ENCODE measurements at regions not wholly inside any gene's neighbourhood (a gene's known extent, or its start where the extent isn't known, plus 50 kb on each side); places are given as distances from the start of the nearest gene placed in this dataset.
"Not testable (repeated sequence)": the region's sequence is repeated elsewhere in the genome, so short reads cannot be mapped to it uniquely, and the experiment has no call there.

DNA sequence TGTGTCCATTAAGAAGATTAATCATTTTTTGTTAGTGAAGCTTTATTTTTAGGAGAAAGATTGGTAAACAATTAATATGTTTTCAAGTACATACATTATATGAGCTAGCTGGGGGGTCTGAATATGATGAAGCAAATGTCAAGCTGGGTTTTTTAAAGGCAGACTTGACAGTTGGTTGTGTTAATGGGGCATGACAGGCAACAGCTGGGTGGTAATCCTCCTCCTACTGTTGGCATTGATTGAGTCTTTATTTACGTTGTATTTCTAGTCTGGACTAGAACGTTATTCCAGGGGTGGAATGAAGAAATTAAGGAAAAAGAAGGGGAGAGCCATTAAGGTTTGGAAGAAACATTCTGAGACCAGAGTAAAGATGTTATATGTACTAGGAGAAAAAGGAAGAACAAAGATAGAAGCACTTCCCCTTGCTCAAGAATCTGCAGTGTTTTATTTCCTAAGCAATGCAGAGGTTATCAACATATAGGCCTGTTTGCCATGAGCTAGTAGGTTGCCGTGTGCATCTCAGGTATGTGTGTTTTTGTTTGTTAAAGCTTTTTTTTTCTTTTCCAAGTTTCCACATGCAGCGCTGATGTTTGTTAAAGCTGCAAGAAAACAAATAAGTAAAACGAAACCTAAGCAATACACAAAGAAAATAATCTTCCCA lies 95.4 kb upstream of the SEC22B start:
- not testable (repeated sequence) for H3K4me3 Mint-ChIP-seq; DNase-seq (ENCODE audit: low read depth, low spot score); H3K27me3 Mint-ChIP-seq (ENCODE audit: low read depth); H3K27ac Mint-ChIP-seq (ENCODE audit: unreplicated experiment); H3K9me3 Mint-ChIP-seq; H3K4me1 Mint-ChIP-seq; H3K36me3 Mint-ChIP-seq (ENCODE audit: low read depth)

- not testable (repeated sequence) for DNase-seq (ENCODE audit: low read depth, low spot score); H3K4me3 Mint-ChIP-seq; H3K27me3 Mint-ChIP-seq (ENCODE audit: low read depth); H3K27ac Mint-ChIP-seq (ENCODE audit: unreplicated experiment); H3K36me3 Mint-ChIP-seq (ENCODE audit: low read depth); H3K4me1 Mint-ChIP-seq; H3K9me3 Mint-ChIP-seq
Observed at GRCh38 chr1:120267894-120268551, 91.7 kb upstream of the SEC22B start.

DNA sequence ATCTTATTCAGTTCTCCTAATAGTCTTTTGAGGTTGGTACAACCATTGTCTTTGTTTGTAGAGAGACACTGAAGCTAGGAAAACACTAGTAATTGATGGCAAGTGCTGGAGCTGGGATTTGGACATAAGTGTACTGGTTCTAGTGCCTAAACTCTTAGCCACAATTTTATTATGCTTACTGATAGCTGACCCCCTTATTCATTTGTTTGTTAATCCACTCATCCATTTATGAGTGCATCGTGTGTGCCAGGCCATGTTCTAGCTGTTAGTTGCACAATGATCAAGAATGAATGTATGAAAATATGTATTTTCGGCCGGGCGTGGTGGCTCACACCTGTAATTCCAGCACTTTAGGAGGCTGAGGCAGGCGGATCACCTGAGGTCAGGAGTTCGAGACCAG lies 88.2 kb upstream of the SEC22B start:
- DNase-seq (ENCODE audit: low read depth, low spot score); H3K27me3 Mint-ChIP-seq (ENCODE audit: low read depth); H3K9me3 Mint-ChIP-seq; H3K27ac Mint-ChIP-seq (ENCODE audit: unreplicated experiment); H3K36me3 Mint-ChIP-seq (ENCODE audit: low read depth); H3K4me1 Mint-ChIP-seq; H3K4me3 Mint-ChIP-seq: not testable (repeated sequence)

DNA sequence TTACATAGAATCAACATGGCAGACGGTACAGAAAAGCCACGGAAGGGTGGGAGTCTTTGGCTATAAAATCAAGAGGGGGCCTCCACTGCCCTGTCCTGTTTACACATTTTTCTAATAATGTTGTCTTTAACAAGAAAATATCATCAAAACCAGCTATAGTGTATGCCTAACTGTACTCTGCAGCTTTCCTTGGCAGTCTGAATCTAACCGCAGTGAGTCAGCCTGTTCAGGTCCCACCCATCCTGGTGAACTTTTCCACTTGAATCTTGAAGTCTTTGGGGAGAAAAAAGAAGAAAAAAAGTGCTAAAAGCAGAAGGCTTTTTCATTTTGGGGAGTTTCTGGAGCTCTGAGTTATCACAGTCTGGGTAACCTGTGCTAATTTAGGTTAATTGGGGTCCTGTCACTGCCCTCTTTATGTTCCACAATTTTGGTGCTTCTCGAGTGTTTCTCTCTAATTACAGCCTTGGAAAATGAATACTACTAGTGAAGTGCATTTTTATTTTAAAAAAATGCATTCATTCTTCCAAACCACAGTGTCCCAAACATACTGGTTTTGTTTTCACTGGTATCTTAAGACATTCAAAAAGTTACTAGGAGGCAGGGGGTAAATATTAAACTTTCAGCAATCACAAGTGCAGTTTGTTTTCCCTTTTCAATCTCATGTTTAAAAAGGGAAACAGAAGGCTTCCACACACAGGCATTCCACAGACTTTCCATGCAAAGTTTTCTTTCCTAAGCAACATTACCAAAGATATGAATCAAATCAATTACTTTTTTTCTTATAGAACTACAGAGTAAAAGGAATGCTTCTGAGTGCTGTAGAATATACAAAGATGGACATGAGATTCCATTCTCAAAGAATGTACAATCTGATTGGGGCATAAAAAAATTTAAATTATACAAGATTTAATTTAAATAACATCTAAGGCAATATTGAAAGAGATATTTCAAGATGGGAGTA lies 86.8 kb upstream of the SEC22B start:
- H3K36me3 Mint-ChIP-seq (ENCODE audit: low read depth); H3K9me3 Mint-ChIP-seq; H3K27me3 Mint-ChIP-seq (ENCODE audit: low read depth); H3K4me3 Mint-ChIP-seq; H3K4me1 Mint-ChIP-seq; DNase-seq (ENCODE audit: low read depth, low spot score); H3K27ac Mint-ChIP-seq (ENCODE audit: unreplicated experiment): not testable (repeated sequence)

DNA sequence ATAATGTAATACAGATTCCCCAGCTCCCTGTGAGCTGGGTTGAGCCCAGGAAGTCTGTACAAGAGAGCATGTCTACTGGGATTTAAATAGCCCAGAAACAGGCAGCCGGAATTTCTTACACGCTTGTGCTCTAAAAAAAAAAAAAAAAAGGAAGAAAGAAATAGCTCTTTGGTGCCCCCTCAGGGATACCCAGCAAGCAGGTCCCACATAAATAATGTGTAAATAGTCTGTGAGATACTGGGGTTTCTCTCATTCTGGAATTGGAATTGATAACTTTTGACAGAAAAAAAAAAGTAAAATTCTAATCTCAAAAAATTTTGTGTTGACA lies 81.4 kb upstream of the SEC22B start:
- H3K4me1 Mint-ChIP-seq; H3K9me3 Mint-ChIP-seq; H3K27ac Mint-ChIP-seq (ENCODE audit: unreplicated experiment); DNase-seq (ENCODE audit: low read depth, low spot score); H3K36me3 Mint-ChIP-seq (ENCODE audit: low read depth); H3K4me3 Mint-ChIP-seq; H3K27me3 Mint-ChIP-seq (ENCODE audit: low read depth): not testable (repeated sequence)

GRCh38 chr1:120257064-120257777 lies 80.9 kb upstream of the SEC22B start:
- H3K27ac Mint-ChIP-seq (ENCODE audit: unreplicated experiment); DNase-seq (ENCODE audit: low read depth, low spot score); H3K36me3 Mint-ChIP-seq (ENCODE audit: low read depth); H3K27me3 Mint-ChIP-seq (ENCODE audit: low read depth); H3K9me3 Mint-ChIP-seq; H3K4me3 Mint-ChIP-seq; H3K4me1 Mint-ChIP-seq: not testable (repeated sequence)

- DNase-seq (ENCODE audit: low read depth, low spot score); H3K36me3 Mint-ChIP-seq (ENCODE audit: low read depth); H3K4me1 Mint-ChIP-seq; H3K9me3 Mint-ChIP-seq; H3K27me3 Mint-ChIP-seq (ENCODE audit: low read depth); H3K4me3 Mint-ChIP-seq; H3K27ac Mint-ChIP-seq (ENCODE audit: unreplicated experiment): not testable (repeated sequence)
Observed at GRCh38 chr1:120250756-120251155, 74.4 kb upstream of the SEC22B start.

DNA sequence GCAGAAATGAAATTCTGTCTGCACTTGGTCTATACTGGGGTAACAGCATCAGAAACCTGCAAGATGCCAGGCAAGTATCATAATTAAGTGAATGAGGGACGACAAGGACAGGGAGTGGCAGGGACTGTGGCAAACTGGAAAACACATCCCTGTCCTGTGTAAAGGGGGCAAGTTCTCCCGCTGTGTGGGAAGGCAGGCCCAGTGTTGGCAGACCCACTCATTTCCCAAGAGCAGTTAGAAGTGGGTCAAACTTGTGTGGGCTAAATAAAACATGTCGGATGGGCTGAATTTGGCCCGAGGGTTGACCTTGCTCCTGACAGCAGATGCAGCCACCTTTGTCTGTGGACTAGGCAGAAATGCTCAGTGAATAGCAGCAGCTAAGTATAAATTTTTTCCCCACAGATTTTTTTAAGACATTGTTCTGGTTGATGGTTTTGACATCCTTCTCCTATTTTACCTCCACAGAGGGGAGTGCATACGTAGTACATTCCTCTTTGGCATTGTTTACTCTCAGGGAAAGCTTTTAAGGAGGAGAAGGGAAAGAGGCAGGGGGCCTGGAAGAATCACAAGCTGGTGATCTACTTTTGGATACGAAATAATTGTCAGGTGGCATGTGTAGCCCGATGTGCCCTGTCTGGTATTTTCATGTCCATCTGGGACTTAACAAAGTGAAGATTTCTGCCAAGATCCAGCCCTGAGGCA lies 72.6 kb upstream of the SEC22B start:
- H3K36me3 Mint-ChIP-seq (ENCODE audit: low read depth); H3K4me1 Mint-ChIP-seq; H3K9me3 Mint-ChIP-seq; DNase-seq (ENCODE audit: low read depth, low spot score); H3K27ac Mint-ChIP-seq (ENCODE audit: unreplicated experiment); H3K27me3 Mint-ChIP-seq (ENCODE audit: low read depth); H3K4me3 Mint-ChIP-seq: not testable (repeated sequence)

- H3K27ac Mint-ChIP-seq (ENCODE audit: unreplicated experiment); H3K36me3 Mint-ChIP-seq (ENCODE audit: low read depth); H3K27me3 Mint-ChIP-seq (ENCODE audit: low read depth); H3K9me3 Mint-ChIP-seq; H3K4me3 Mint-ChIP-seq; H3K4me1 Mint-ChIP-seq; DNase-seq (ENCODE audit: low read depth, low spot score): not testable (repeated sequence)
Observed at GRCh38 chr1:120248203-120248602, 71.9 kb upstream of the SEC22B start.

- not testable (repeated sequence) for H3K36me3 Mint-ChIP-seq (ENCODE audit: low read depth); H3K4me1 Mint-ChIP-seq; DNase-seq (ENCODE audit: low read depth, low spot score); H3K27ac Mint-ChIP-seq (ENCODE audit: unreplicated experiment); H3K4me3 Mint-ChIP-seq; H3K27me3 Mint-ChIP-seq (ENCODE audit: low read depth); H3K9me3 Mint-ChIP-seq
Observed at GRCh38 chr1:120243867-120244266, 67.5 kb upstream of the SEC22B start.

GRCh38 chr1:120242582-120242981 lies 66.3 kb upstream of the SEC22B start:
- not testable (repeated sequence) for DNase-seq (ENCODE audit: low read depth, low spot score); H3K4me1 Mint-ChIP-seq; H3K27me3 Mint-ChIP-seq (ENCODE audit: low read depth); H3K9me3 Mint-ChIP-seq; H3K4me3 Mint-ChIP-seq; H3K27ac Mint-ChIP-seq (ENCODE audit: unreplicated experiment); H3K36me3 Mint-ChIP-seq (ENCODE audit: low read depth)

DNA sequence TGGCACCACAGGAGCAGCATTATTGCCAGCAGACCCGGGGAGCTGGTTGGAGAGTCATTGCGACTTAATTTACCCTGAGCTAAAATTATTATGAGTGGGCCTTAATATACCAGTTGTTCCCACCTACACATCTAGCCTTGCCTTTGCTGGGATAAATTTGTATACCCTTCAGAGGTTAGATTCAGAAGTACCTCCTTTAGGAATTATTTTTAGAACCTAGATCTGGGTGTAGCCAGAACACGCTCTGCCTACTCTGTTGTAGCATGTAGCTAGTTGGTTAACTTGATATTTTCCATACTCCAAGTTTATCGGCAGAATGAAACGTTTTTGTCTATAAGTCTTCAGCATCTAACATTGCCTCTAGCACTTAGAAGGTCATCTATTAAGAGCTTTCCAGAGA lies 65.5 kb upstream of the SEC22B start:
- H3K4me1 Mint-ChIP-seq; H3K4me3 Mint-ChIP-seq; H3K36me3 Mint-ChIP-seq (ENCODE audit: low read depth); H3K9me3 Mint-ChIP-seq; H3K27me3 Mint-ChIP-seq (ENCODE audit: low read depth); DNase-seq (ENCODE audit: low read depth, low spot score); H3K27ac Mint-ChIP-seq (ENCODE audit: unreplicated experiment): not testable (repeated sequence)

GRCh38 chr1:120240181-120240580 lies 63.9 kb upstream of the SEC22B start:
- H3K27ac Mint-ChIP-seq (ENCODE audit: unreplicated experiment); H3K4me1 Mint-ChIP-seq; H3K27me3 Mint-ChIP-seq (ENCODE audit: low read depth); DNase-seq (ENCODE audit: low read depth, low spot score); H3K4me3 Mint-ChIP-seq; H3K9me3 Mint-ChIP-seq; H3K36me3 Mint-ChIP-seq (ENCODE audit: low read depth): not testable (repeated sequence)
